HEK293T (cell line): ENCODE measurements at regions not wholly inside any gene's neighbourhood (a gene's known extent, or its start where the extent isn't known, plus 50 kb on each side); places are given as distances from the start of the nearest gene placed in this dataset.

Experiments used
- CTBP1 ChIP-seq: fragments of 450-650 bp; IDR thresholded peaks from 2 replicates; pipeline ENCODE4 v1.6.1; 2016; ENCODE audit warnings: borderline replicate concordance
- FOXK2 ChIP-seq: fragments of 450-650 bp; IDR thresholded peaks from 2 replicates; pipeline ENCODE4 v1.6.1; 2016; ENCODE audit warnings: mild to moderate bottlenecking
- L3MBTL2 ChIP-seq: fragments of 450-650 bp; conservative IDR thresholded peaks from 2 replicates; pipeline ENCODE4 v1.6.1; 2016; ENCODE audit warnings: mild to moderate bottlenecking
- SP1 ChIP-seq: fragments of 450-650 bp; IDR thresholded peaks from 2 replicates; pipeline ENCODE4 v1.6.1; 2017
- ZNF384 ChIP-seq: fragments of 450-650 bp; IDR thresholded peaks from 2 replicates; pipeline ENCODE4 v1.6.1; 2016

- TF ChIP-seq CTBP1 (no peak), SP1 (no peak), ZNF384 (no peak), L3MBTL2 (no peak), FOXK2 (no peak)
Measured at GRCh38 chr4:12929784-12930183, 554.4 kb downstream of the RAB28 start.
